Endothelial cell of umbilical vein (primary cell): ENCODE measurements at regions not wholly inside any gene's neighbourhood (a gene's known extent, or its start where the extent isn't known, plus 50 kb on each side); places are given as distances from the start of the nearest gene placed in this dataset.

Experiments used
- BruUV-seq: library from RNA; stranded (reverse); fragments of 400-500 nt; replicated peaks from 2 replicates; lab custom pipeline; 2021; lab: Mats Ljungman, UMichigan
- CTCF ChIA-PET: fragments of 300-600, 350-600 bp; sonication (Branson Sonifier 250); formaldehyde crosslinking; loops from one replicate; lab custom pipeline; 2021; ENCODE audit warnings: antibody characterized with exemption, inconsistent platforms; lab: Charles Lee
- POLR2A ChIA-PET: fragments of 300-600, 350-600 bp; sonication (Branson Sonifier 250); formaldehyde crosslinking; loops from one replicate; lab custom pipeline; 2021; ENCODE audit warnings: antibody characterized with exemption, inconsistent platforms; lab: Charles Lee
- DNase-seq: peaks from one replicate; pipeline ENCODE4 v3.0.0-alpha.2; 2011; ENCODE audit warnings: low read depth, low spot score
- FAIRE-seq: peaks from 2 replicates; lab custom pipeline; 2011; peaks lifted over from hg19 to GRCh38; lab: Jason Lieb, UNC
- H2AFZ ChIP-seq: 2 replicates; pipeline ENCODE4 v1.6.0; 2012; ENCODE audit warnings: low read depth, low read length, control low read depth, inconsistent platforms
- H3K27ac ChIP-seq: 2 replicates; pipeline ENCODE4 v1.5.1; 2011; ENCODE audit warnings: low read depth, mild to moderate bottlenecking, control low read depth, low read length, moderate library complexity; ENCODE audit not compliant: insufficient read depth
- H3K27me3 ChIP-seq, 2 experiments: 2 replicates each; pipeline versions ENCODE4 v1.6.0 to v1.6.1; 2011; ENCODE audit warnings: low read length in 2 of 2, mixed read lengths in 1 of 2; ENCODE audit not compliant: control insufficient read depth in 2 of 2, insufficient read depth in 2 of 2
- H3K36me3 ChIP-seq, 2 experiments: 2 replicates in 1 of 2; 3 replicates in 1 of 2; pipeline ENCODE4 v1.5.1; 2011; ENCODE audit warnings: low read length in 2 of 2, mild to moderate bottlenecking in 1 of 2, moderate library complexity in 1 of 2; ENCODE audit not compliant: control insufficient read depth in 2 of 2, insufficient read depth in 2 of 2; ENCODE audit errors: extremely low read depth in 1 of 2
- H3K4me1 ChIP-seq: 3 replicates; pipeline ENCODE4 v1.5.1; 2011; ENCODE audit warnings: mild to moderate bottlenecking, low read length; ENCODE audit not compliant: control insufficient read depth, insufficient read depth; ENCODE audit errors: extremely low read depth
- H3K4me2 ChIP-seq: 2 replicates; pipeline ENCODE4 v1.6.1; 2011; ENCODE audit warnings: low read length, control low read depth, mixed read lengths; ENCODE audit not compliant: insufficient read depth
- H3K4me3 ChIP-seq, 3 experiments: fragments of 200-600 bp in 1 of 3; sonication (generic), shearing (Covaris generic) in 1 of 3; replicated peaks in 1 of 3; 2 replicates each; pipeline ENCODE4 v1.5.1; 2011 to 2016; ENCODE audit warnings: control low read depth in 3 of 3, low read length in 3 of 3, mild to moderate bottlenecking in 2 of 3, inconsistent platforms in 1 of 3, low read depth in 1 of 3, moderate library complexity in 1 of 3; ENCODE audit not compliant: insufficient read depth in 1 of 3
- H3K79me2 ChIP-seq: 2 replicates; pipeline ENCODE4 v1.6.0; 2012; ENCODE audit warnings: low read length, inconsistent platforms; ENCODE audit not compliant: control insufficient read depth, insufficient read depth
- H3K9ac ChIP-seq: replicated peaks from 2 replicates; pipeline ENCODE3; 2011; ENCODE audit warnings: low read length, control low read depth; ENCODE audit not compliant: insufficient read depth; ENCODE audit errors: extremely low read depth
- H3K9me1 ChIP-seq: replicated peaks from 3 replicates; pipeline ENCODE4 v1.6.0; 2011; ENCODE audit warnings: mild to moderate bottlenecking, low read length; ENCODE audit not compliant: control insufficient read depth, insufficient read depth; ENCODE audit errors: extremely low read depth
- H3K9me3 ChIP-seq: replicated peaks from 2 replicates; pipeline ENCODE4 v1.5.1; 2012; ENCODE audit warnings: low read length, inconsistent platforms; ENCODE audit not compliant: control insufficient read depth, insufficient read depth
- H4K20me1 ChIP-seq: replicated peaks from 2 replicates; pipeline ENCODE3; 2011; ENCODE audit warnings: mild to moderate bottlenecking, low read length; ENCODE audit not compliant: control insufficient read depth, insufficient read depth; ENCODE audit errors: extremely low read depth
- CTCF ChIP-seq, 2 donors: IDR thresholded peaks; 1 replicate in 1 of 2; 2 replicates in 1 of 2; pipeline ENCODE4 v1.5.1; 2011; ENCODE audit warnings: low read length in 2 of 2, mild to moderate bottlenecking in 2 of 2, moderate library complexity in 2 of 2, control low read depth in 1 of 2, inconsistent platforms in 1 of 2, low read depth in 1 of 2; ENCODE audit not compliant: insufficient read depth in 1 of 2; ENCODE audit errors: extremely low read depth in 1 of 2
- EZH2 ChIP-seq: IDR thresholded peaks from 2 replicates; pipeline ENCODE4 v1.6.1; 2012; ENCODE audit warnings: borderline replicate concordance, low read depth, mild to moderate bottlenecking, moderate library complexity, low read length, inconsistent platforms; ENCODE audit not compliant: severe bottlenecking
- FOS ChIP-seq: IDR thresholded peaks from 2 replicates; pipeline ENCODE4 v1.6.1; 2011; ENCODE audit warnings: mild to moderate bottlenecking, low read length, moderate library complexity, borderline replicate concordance; ENCODE audit not compliant: insufficient read depth
- GATA2 ChIP-seq: IDR thresholded peaks from 2 replicates; pipeline ENCODE4 v1.7.0; 2011; ENCODE audit warnings: low read depth, mild to moderate bottlenecking, moderate library complexity, mixed read lengths, low read length; ENCODE audit not compliant: insufficient read length, insufficient read depth
- JUN ChIP-seq: IDR thresholded peaks from 2 replicates; pipeline ENCODE4 v1.6.1; 2011; ENCODE audit warnings: borderline replicate concordance, low read depth; ENCODE audit not compliant: insufficient read length, insufficient read depth
- MAX ChIP-seq: IDR thresholded peaks from 2 replicates; pipeline ENCODE4 v1.6.1; 2011; ENCODE audit not compliant: insufficient read depth, insufficient read length
- MYC ChIP-seq: IDR thresholded peaks from one replicate; pipeline ENCODE4 v1.6.1; 2011; ENCODE audit warnings: mild to moderate bottlenecking, low read depth, low read length
- POLR2A ChIP-seq: IDR thresholded peaks from 2 replicates; pipeline ENCODE4 v1.6.1; 2012; ENCODE audit warnings: low read depth, mild to moderate bottlenecking, control low read depth, low read length
- POLR2AphosphoS5 ChIP-seq: IDR thresholded peaks from 2 replicates; pipeline ENCODE4 v1.6.1; 2012; ENCODE audit warnings: low read depth, mild to moderate bottlenecking, control low read depth, low read length, moderate library complexity; ENCODE audit not compliant: insufficient read depth
- dilution Hi-C: fragments of 300-500 bp; cut with MboI; formaldehyde crosslinking; loops from one replicate; pipeline ENCODE4 v1.15.0; 2019; ENCODE audit warnings: low sequenced_read_pairs; ENCODE audit not compliant: extremely low pct_ligation_motif_present
- intact Hi-C: fragments of 100-400 bp; cut with micrococcal nuclease; formaldehyde crosslinking; loops from one replicate; pipeline ENCODE4 v1.10.0; 2022

- H3K9ac ChIP-seq, result no peak overlapping the region
- ChIA-PET POLR2A (no interaction called here), CTCF (no interaction called here)
- BruUV-seq, result no TSS peak
- no peaks in the 10 kb centered on the region for H3K27me3 ChIP-seq
- TF ChIP-seq MAX (no peak), JUN (no peak), POLR2AphosphoS5 (no peak), CTCF (IDR thresholded peaks at IDR 0.05; ENCODE audit: extremely low read depth in 1 of 2, insufficient read depth in 1 of 2, low read depth in 1 of 2, low read length in 2 of 2) (no peak)
- H4K20me1 ChIP-seq, result no peaks in the 10 kb centered on the region
- FAIRE-seq (no peak), DNase-seq (no peak)
- no peaks in the 10 kb centered on the region for H3K9me3 ChIP-seq
- H3K4me2 ChIP-seq, result no peak overlapping the region
- H3K4me3 ChIP-seq, result no peak overlapping the region
- H2AFZ ChIP-seq, result no peak overlapping the region
- H3K36me3 ChIP-seq, result no peaks in the 10 kb centered on the region
- no peaks in the 10 kb centered on the region for H3K4me1 ChIP-seq
- H3K79me2 ChIP-seq, result no peaks in the 10 kb centered on the region
- intact Hi-C loops (no loop called here), dilution Hi-C loops (no loop called here)
- no peak overlapping the region for H3K27ac ChIP-seq
- no peaks in the 10 kb centered on the region for H3K9me1 ChIP-seq
These were observed 621.7 kb downstream of the ZPLD1 start for GRCh38 chr3:103056542-103056941.

DNA sequence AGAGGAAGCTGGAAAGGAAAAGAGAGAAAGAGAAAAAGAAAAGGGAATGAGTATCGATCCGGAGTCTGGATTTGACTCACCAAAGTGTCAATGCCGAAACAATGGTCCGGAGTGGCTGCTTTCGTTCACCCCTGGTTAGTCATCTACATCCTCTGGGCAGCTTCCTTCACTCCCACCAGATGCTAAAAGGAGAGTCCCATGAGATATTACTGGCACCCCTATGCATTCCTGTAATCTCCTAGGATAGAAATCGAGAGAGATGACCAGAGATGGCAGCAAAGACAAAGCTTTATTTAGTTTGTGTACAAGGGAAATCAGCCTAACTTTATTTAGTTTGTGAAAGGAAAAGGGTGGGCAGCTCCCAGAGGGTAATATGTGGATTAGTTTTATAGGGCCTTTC is 622.2 kb downstream of the ZPLD1 start:
- H2AFZ ChIP-seq, result no peak overlapping the region
- no peak overlapping the region for H3K4me3 ChIP-seq
- H3K27me3 ChIP-seq, result no peaks in the 10 kb centered on the region
- DNase-seq (no peak), FAIRE-seq (no peak)
- ChIA-PET POLR2A (no interaction called here), CTCF (no interaction called here)
- H3K9me1 ChIP-seq, result no peaks in the 10 kb centered on the region
- H4K20me1 ChIP-seq, result no peaks in the 10 kb centered on the region
- intact Hi-C loops (no loop called here), dilution Hi-C loops (no loop called here)
- H3K9me3 ChIP-seq, result no peaks in the 10 kb centered on the region
- H3K9ac ChIP-seq, result no peak overlapping the region
- no TSS peak for BruUV-seq
- H3K79me2 ChIP-seq, result no peaks in the 10 kb centered on the region
- H3K36me3 ChIP-seq, result no peaks in the 10 kb centered on the region
- TF ChIP-seq POLR2AphosphoS5 (no peak), FOS (no peak), EZH2 (no peak), CTCF (IDR thresholded peaks at IDR 0.05; ENCODE audit: extremely low read depth in 1 of 2, insufficient read depth in 1 of 2, low read depth in 1 of 2, low read length in 2 of 2) (no peak), JUN (no peak), MAX (no peak), GATA2 (no peak), MYC (no peak), POLR2A (no peak)
- no peaks in the 10 kb centered on the region for H3K4me1 ChIP-seq
- H3K4me2 ChIP-seq, result no peak overlapping the region
- no peak overlapping the region for H3K27ac ChIP-seq
